ENCODE measurements at regions not wholly inside any gene's neighbourhood (a gene's known extent, or its start where the extent isn't known, plus 50 kb on each side); places are given as distances from the start of the nearest gene placed in this dataset.

DNA sequence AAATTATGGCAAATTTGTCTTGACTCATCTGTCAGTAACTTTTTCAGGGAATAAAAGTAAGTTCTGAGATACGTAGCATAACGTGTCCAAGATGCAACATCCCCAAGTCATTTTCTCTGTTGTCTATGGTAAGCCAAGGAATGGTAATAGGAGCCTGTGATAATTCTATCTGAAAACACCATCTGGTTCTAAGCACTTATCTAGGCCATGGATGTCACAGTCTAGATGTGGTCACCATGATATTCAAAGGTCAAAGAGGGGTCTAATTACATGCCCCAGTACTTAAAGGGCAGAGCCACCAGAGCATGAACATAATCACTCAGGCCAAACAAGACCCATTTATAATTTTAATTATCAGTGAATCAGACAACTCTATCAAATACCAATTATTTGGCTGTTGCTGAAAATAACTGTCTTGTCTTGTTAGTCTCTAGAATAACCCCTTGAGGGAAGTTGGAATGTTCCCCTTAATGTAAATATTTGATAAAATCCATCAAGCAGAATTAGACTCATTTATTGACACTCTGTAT, 225.1 kb upstream of the MPPED2 start:
- Histone ChIP-seq H3K36me3 (ENCODE audit: insufficient read depth, low read length) (no peaks in the 10 kb centered on the region), H3K9ac (ENCODE audit: low read length) (no peak overlapping the region), H2AFZ (ENCODE audit: low read depth, low read length) (no peak overlapping the region), H3K27me3 (ENCODE audit: insufficient read depth, low read length) (no peaks in the 10 kb centered on the region), H3K79me2 (ENCODE audit: insufficient read depth, low read length) (no peaks in the 10 kb centered on the region), H3K9me3 (ENCODE audit: insufficient read depth, low read depth, low read length) (no peaks in the 10 kb centered on the region), H3K27ac (ENCODE audit: low read depth, low read length) (no peak overlapping the region), H3K4me3 (ENCODE audit: insufficient read depth, low read depth, low read length) (no peak overlapping the region), H4K20me1 (ENCODE audit: insufficient read depth, low read length) (no peaks in the 10 kb centered on the region), H3K4me1 (ENCODE audit: insufficient read depth, low read length) (no peaks in the 10 kb centered on the region), H3K4me2 (ENCODE audit: low read length) (no peak overlapping the region)
- H3K4me3 Mint-ChIP-seq (ENCODE audit: unreplicated experiment): no peak overlapping the region
- peaks cover 2% of the 10 kb centered on the region for H3K9me3 Mint-ChIP-seq (ENCODE audit: unreplicated experiment)
- no peak overlapping the region for H3K27ac Mint-ChIP-seq (ENCODE audit: unreplicated experiment)
- no peaks in the 10 kb centered on the region for H3K36me3 Mint-ChIP-seq (ENCODE audit: low read depth, unreplicated experiment)
- no peak for DNase-seq (ENCODE audit: low read depth)
- H3K4me1 Mint-ChIP-seq (ENCODE audit: low read depth, unreplicated experiment): no peaks in the 10 kb centered on the region
- no peak for FAIRE-seq
- H3K27me3 Mint-ChIP-seq (ENCODE audit: low read depth, unreplicated experiment): no peaks in the 10 kb centered on the region
- TF ChIP-seq, protein P1, sequence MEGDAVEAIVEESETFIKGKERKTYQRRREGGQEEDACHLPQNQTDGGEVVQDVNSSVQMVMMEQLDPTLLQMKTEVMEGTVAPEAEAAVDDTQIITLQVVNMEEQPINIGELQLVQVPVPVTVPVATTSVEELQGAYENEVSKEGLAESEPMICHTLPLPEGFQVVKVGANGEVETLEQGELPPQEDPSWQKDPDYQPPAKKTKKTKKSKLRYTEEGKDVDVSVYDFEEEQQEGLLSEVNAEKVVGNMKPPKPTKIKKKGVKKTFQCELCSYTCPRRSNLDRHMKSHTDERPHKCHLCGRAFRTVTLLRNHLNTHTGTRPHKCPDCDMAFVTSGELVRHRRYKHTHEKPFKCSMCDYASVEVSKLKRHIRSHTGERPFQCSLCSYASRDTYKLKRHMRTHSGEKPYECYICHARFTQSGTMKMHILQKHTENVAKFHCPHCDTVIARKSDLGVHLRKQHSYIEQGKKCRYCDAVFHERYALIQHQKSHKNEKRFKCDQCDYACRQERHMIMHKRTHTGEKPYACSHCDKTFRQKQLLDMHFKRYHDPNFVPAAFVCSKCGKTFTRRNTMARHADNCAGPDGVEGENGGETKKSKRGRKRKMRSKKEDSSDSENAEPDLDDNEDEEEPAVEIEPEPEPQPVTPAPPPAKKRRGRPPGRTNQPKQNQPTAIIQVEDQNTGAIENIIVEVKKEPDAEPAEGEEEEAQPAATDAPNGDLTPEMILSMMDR (IDR thresholded peaks at IDR 0.05; ENCODE audit: insufficient read depth, low read depth, low read length): no peak
- TF ChIP-seq EZH2 (IDR thresholded peaks at IDR 0.05; ENCODE audit: insufficient read depth, low read length): no peak

DNA sequence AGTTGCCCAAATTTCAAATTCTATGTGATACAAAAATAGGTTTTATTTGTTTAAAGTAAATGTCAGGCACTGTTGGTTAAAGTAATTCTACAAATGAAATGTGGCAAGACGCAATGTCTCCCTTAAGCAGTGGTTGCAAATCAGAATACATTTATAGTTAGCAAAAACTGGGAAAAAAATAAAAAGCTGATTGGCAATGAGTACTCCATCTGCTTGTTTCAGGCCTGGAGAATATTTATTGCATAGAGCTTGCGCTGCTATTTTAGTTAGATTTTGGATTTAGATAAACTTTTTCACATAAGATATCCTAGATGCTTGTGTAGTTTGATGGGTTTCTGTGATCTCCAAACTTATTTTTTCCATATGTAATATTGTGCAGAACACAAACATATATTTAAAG, 224.0 kb upstream of the MPPED2 start:
- H3K4me3 Mint-ChIP-seq (ENCODE audit: unreplicated experiment): no peak overlapping the region
- no peak overlapping the region for H2AFZ ChIP-seq (ENCODE audit: low read depth, low read length)
- FAIRE-seq: no peak

GRCh38 chr11:30801357-30801756, 215.2 kb upstream of the MPPED2 start:
- H3K4me2 ChIP-seq (ENCODE audit: low read length): no peak overlapping the region
- H3K27ac ChIP-seq (ENCODE audit: low read depth, low read length): no peak overlapping the region
- TF ChIP-seq, protein P1 (IDR thresholded peaks at IDR 0.05; ENCODE audit: insufficient read depth, low read depth, low read length): no peak
- TF ChIP-seq EZH2 (IDR thresholded peaks at IDR 0.05; ENCODE audit: insufficient read depth, low read length): no peak
- no peaks in the 10 kb centered on the region for H3K9me3 Mint-ChIP-seq (ENCODE audit: unreplicated experiment)
- H3K27me3 Mint-ChIP-seq (ENCODE audit: low read depth, unreplicated experiment): no peaks in the 10 kb centered on the region
- no peaks in the 10 kb centered on the region for H3K36me3 ChIP-seq (ENCODE audit: insufficient read depth, low read length)
- H2AFZ ChIP-seq (ENCODE audit: low read depth, low read length): no peak overlapping the region
- DNase-seq (ENCODE audit: low read depth) (no peak), FAIRE-seq (no peak)
- no peak overlapping the region for H3K4me3 ChIP-seq (ENCODE audit: insufficient read depth, low read depth, low read length)
- H3K9ac ChIP-seq (ENCODE audit: low read length): no peak overlapping the region
- no peaks in the 10 kb centered on the region for H4K20me1 ChIP-seq (ENCODE audit: insufficient read depth, low read length)
- H3K4me3 Mint-ChIP-seq (ENCODE audit: unreplicated experiment): no peak overlapping the region
- no peaks in the 10 kb centered on the region for H3K36me3 Mint-ChIP-seq (ENCODE audit: low read depth, unreplicated experiment)
- H3K27ac Mint-ChIP-seq (ENCODE audit: unreplicated experiment): no peak overlapping the region
- H3K4me1 Mint-ChIP-seq (ENCODE audit: low read depth, unreplicated experiment): no peaks in the 10 kb centered on the region
- no peaks in the 10 kb centered on the region for H3K79me2 ChIP-seq (ENCODE audit: insufficient read depth, low read length)
- no peaks in the 10 kb centered on the region for H3K9me3 ChIP-seq (ENCODE audit: insufficient read depth, low read depth, low read length)
- H3K27me3 ChIP-seq (ENCODE audit: insufficient read depth, low read length): no peaks in the 10 kb centered on the region
- H3K4me1 ChIP-seq (ENCODE audit: insufficient read depth, low read length): no peaks in the 10 kb centered on the region

More for the DNA sequence above, 224.0 kb upstream of the MPPED2 start:
- H3K9ac ChIP-seq (ENCODE audit: low read length): no peak overlapping the region
- no peak overlapping the region for H3K27ac ChIP-seq (ENCODE audit: low read depth, low read length)
- H3K27me3 ChIP-seq (ENCODE audit: insufficient read depth, low read length): no peaks in the 10 kb centered on the region
- no peak overlapping the region for H3K27ac Mint-ChIP-seq (ENCODE audit: unreplicated experiment)
- no peaks in the 10 kb centered on the region for H3K4me1 Mint-ChIP-seq (ENCODE audit: low read depth, unreplicated experiment)
- no peaks in the 10 kb centered on the region for H3K79me2 ChIP-seq (ENCODE audit: insufficient read depth, low read length)
- no peaks in the 10 kb centered on the region for H3K36me3 ChIP-seq (ENCODE audit: insufficient read depth, low read length)
- no peak overlapping the region for H3K4me3 ChIP-seq (ENCODE audit: insufficient read depth, low read depth, low read length)
- no peaks in the 10 kb centered on the region for H3K9me3 ChIP-seq (ENCODE audit: insufficient read depth, low read depth, low read length)
- no peaks in the 10 kb centered on the region for H4K20me1 ChIP-seq (ENCODE audit: insufficient read depth, low read length)
- TF ChIP-seq EZH2 (IDR thresholded peaks at IDR 0.05; ENCODE audit: insufficient read depth, low read length): no peak
- TF ChIP-seq, protein P1 (IDR thresholded peaks at IDR 0.05; ENCODE audit: insufficient read depth, low read depth, low read length): no peak
- no peaks in the 10 kb centered on the region for H3K27me3 Mint-ChIP-seq (ENCODE audit: low read depth, unreplicated experiment)
- peaks cover 2% of the 10 kb centered on the region for H3K9me3 Mint-ChIP-seq (ENCODE audit: unreplicated experiment)
- H3K36me3 Mint-ChIP-seq (ENCODE audit: low read depth, unreplicated experiment): no peaks in the 10 kb centered on the region
- H3K4me2 ChIP-seq (ENCODE audit: low read length): no peak overlapping the region
- no peaks in the 10 kb centered on the region for H3K4me1 ChIP-seq (ENCODE audit: insufficient read depth, low read length)
- no peak for DNase-seq (ENCODE audit: low read depth)
